ENCODE measurements at regions not wholly inside any gene's neighbourhood (a gene's known extent, or its start where the extent isn't known, plus 50 kb on each side); places are given as distances from the start of the nearest gene placed in this dataset.

GRCh38 chr15:46956456-46956855, 760.8 kb upstream of the SEMA6D start:
- H3K9ac ChIP-seq (ENCODE audit: control insufficient read depth, insufficient read depth, low read length) = no peak overlapping the region
- no peaks in the 10 kb centered on the region for H3K36me3 ChIP-seq (ENCODE audit: control insufficient read depth in 2 of 2, insufficient read depth in 2 of 2, low read length in 1 of 2)
- ChIA-PET RAD21 (ENCODE audit: unreplicated experiment) (no interaction called here), POLR2A (no interaction called here), SMC1A (ENCODE audit: uncharacterized antibody, unreplicated experiment) (no interaction called here), CTCF (no interaction called here)
- TF ChIP-seq BMI1 (IDR thresholded peaks at IDR 0.05; ENCODE audit: borderline replicate concordance) (no peak), CEBPB (IDR thresholded peaks at IDR 0.05; ENCODE audit: borderline replicate concordance in 1 of 2, low read depth in 2 of 2, low read length in 2 of 2) (no peak), TCF12 (IDR thresholded peaks at IDR 0.05; ENCODE audit: low read depth, low read length) (no peak), E2F4 (IDR thresholded peaks at IDR 0.05; ENCODE audit: low read depth, low read length) (no peak)
- no peaks in the 10 kb centered on the region; the same call in 1 of the 3 replicates for H3K9me3 ChIP-seq (replicated peaks; ENCODE audit: control insufficient read depth, insufficient read depth, low read length)
- no peak overlapping the region for H3K4me3 ChIP-seq
- no peaks in the 10 kb centered on the region for H3K4me1 ChIP-seq (ENCODE audit: control insufficient read depth, insufficient read depth, low read length)
- ATAC-seq (no peak), FAIRE-seq (no peak), DNase-seq (ENCODE audit: low read depth, low spot score) (no peak)
- H3K27ac ChIP-seq (ENCODE audit: control insufficient read depth, insufficient read depth) = no peak overlapping the region
- no peaks in the 10 kb centered on the region for H3K79me2 ChIP-seq (ENCODE audit: control insufficient read depth, insufficient read depth, low read length)
- WGBS (ENCODE audit: insufficient coverage, insufficient replicate concordance, low lambda C conversion rate, missing lambda C conversion rate) = 35% methylated on average over 3 of the region's 3 CpGs
- no peak overlapping the region for H3K4me2 ChIP-seq (ENCODE audit: control insufficient read depth, insufficient read depth)
- H4K20me1 ChIP-seq (ENCODE audit: control insufficient read depth, insufficient read depth) = no peaks in the 10 kb centered on the region
- H2AFZ ChIP-seq (ENCODE audit: control insufficient read depth, low read depth, low read length) = no peak overlapping the region
- BruUV-seq (replicated peaks) = no TSS peak
- H3K27me3 ChIP-seq (replicated peaks in 1 of 2; ENCODE audit: control insufficient read depth in 2 of 2, insufficient read depth in 2 of 2, low read length in 1 of 2) = no peaks in the 10 kb centered on the region
- intact Hi-C loops (cut with micrococcal nuclease; ENCODE audit: unreplicated experiment) = no loop called here
- in situ Hi-C loops (cut with MboI) = no loop called here

GRCh38 chr15:46956881-46957280, 760.4 kb upstream of the SEMA6D start:
- Histone ChIP-seq H4K20me1 (ENCODE audit: control insufficient read depth, insufficient read depth) (no peaks in the 10 kb centered on the region), H2AFZ (ENCODE audit: control insufficient read depth, low read depth, low read length) (no peak overlapping the region), H3K27ac (ENCODE audit: control insufficient read depth, insufficient read depth) (no peak overlapping the region), H3K9me3 (replicated peaks; ENCODE audit: control insufficient read depth, insufficient read depth, low read length) (no peaks in the 10 kb centered on the region; the same call in 1 of the 3 replicates), H3K4me1 (ENCODE audit: control insufficient read depth, insufficient read depth, low read length) (no peaks in the 10 kb centered on the region), H3K4me3 (no peak overlapping the region), H3K36me3 (ENCODE audit: control insufficient read depth in 2 of 2, insufficient read depth in 2 of 2, low read length in 1 of 2) (no peaks in the 10 kb centered on the region), H3K4me2 (ENCODE audit: control insufficient read depth, insufficient read depth) (no peak overlapping the region), H3K27me3 (replicated peaks in 1 of 2; ENCODE audit: control insufficient read depth in 2 of 2, insufficient read depth in 2 of 2, low read length in 1 of 2) (no peaks in the 10 kb centered on the region), H3K79me2 (ENCODE audit: control insufficient read depth, insufficient read depth, low read length) (no peaks in the 10 kb centered on the region), H3K9ac (ENCODE audit: control insufficient read depth, insufficient read depth, low read length) (no peak overlapping the region)
- DNase-seq (ENCODE audit: low read depth, low spot score) = no peak
- intact Hi-C loops (cut with micrococcal nuclease; ENCODE audit: unreplicated experiment) = no loop called here
- no TSS peak for BruUV-seq (replicated peaks)
- ChIA-PET RAD21 (ENCODE audit: unreplicated experiment) (no interaction called here), POLR2A (no interaction called here), SMC1A (ENCODE audit: uncharacterized antibody, unreplicated experiment) (no interaction called here), CTCF (no interaction called here)
- in situ Hi-C loops (cut with MboI) = no loop called here
- no peak for ATAC-seq
- 33% methylated on average over 1 of the region's 1 CpG for WGBS (ENCODE audit: insufficient coverage, insufficient replicate concordance, low lambda C conversion rate, missing lambda C conversion rate)
- no peak for FAIRE-seq
- TF ChIP-seq BCL11A (IDR thresholded peaks at IDR 0.05; ENCODE audit: low read depth, low read length) (no peak), ZNF207 (IDR thresholded peaks at IDR 0.05; ENCODE audit: borderline replicate concordance) (no peak), RUNX3 (IDR thresholded peaks at IDR 0.05; ENCODE audit: low read length) (no peak), ZBTB4 (CRISPR knock-in tag; IDR thresholded peaks at IDR 0.05) (no peak), GATAD2B (conservative IDR thresholded peaks at IDR 0.05; ENCODE audit: low read depth) (no peak), CREM (IDR thresholded peaks at IDR 0.05; ENCODE audit: low read depth) (no peak), TAF1 (IDR thresholded peaks at IDR 0.05; ENCODE audit: borderline replicate concordance, low read depth, low read length) (no peak), ELK1 (IDR thresholded peaks at IDR 0.05; ENCODE audit: low read depth, low read length) (no peak), IRF3 (IDR thresholded peaks at IDR 0.05) (no peak)

Measured in GM12878 (cell line).